Neutrophil (primary cell): ENCODE measurements at regions not wholly inside any gene's neighbourhood (a gene's known extent, or its start where the extent isn't known, plus 50 kb on each side); places are given as distances from the start of the nearest gene placed in this dataset.

Source experiments
- H3K27ac ChIP-seq: fragments of 200-600 bp; sonication (generic); 2 replicates; pipeline ENCODE4 v1.5.1; 2016; ENCODE audit warnings: mild to moderate bottlenecking, moderate library complexity
- H3K27me3 ChIP-seq: fragments of 200-600 bp; sonication (generic); 2 replicates; pipeline ENCODE4 v1.6.0; 2016; ENCODE audit warnings: mild to moderate bottlenecking
- H3K36me3 ChIP-seq: fragments of 200-600 bp; sonication (generic); 2 replicates; pipeline ENCODE4 v1.5.1; 2017
- H3K4me1 ChIP-seq, 2 experiments: fragments of 200-600 bp in 1 of 2; sonication (generic) in 1 of 2; 1 replicate in 1 of 2; 2 replicates in 1 of 2; pipeline versions ENCODE4 v1.5.1 to v1.6.1; 2013 to 2016; ENCODE audit warnings: low read depth in 1 of 2, low read length in 1 of 2, mild to moderate bottlenecking in 1 of 2, moderate library complexity in 1 of 2; ENCODE audit not compliant: control insufficient read depth in 1 of 2, insufficient read depth in 1 of 2
- H3K4me3 ChIP-seq, 2 experiments: fragments of 200-600 bp in 1 of 2; sonication (generic) in 1 of 2; 1 replicate in 1 of 2; 2 replicates in 1 of 2; pipeline ENCODE4 v1.5.1; 2013 to 2016; ENCODE audit warnings: low read depth in 1 of 2, low read length in 1 of 2, mild to moderate bottlenecking in 1 of 2, moderate library complexity in 1 of 2
- H3K9me3 ChIP-seq: fragments of 200-600 bp; sonication (generic); 2 replicates; pipeline ENCODE4 v1.5.1; 2016
- TF ChIP-seq, protein P1 (sequence below): fragments of 200-600 bp; sonication (generic); IDR thresholded peaks from 2 replicates; pipeline ENCODE4 v1.5.1; 2016; ENCODE audit warnings: antibody characterized with exemption

GRCh38 chr2:78304678-78305077 is 720.8 kb upstream of the REG3G start:
- Histone ChIP-seq H3K9me3 (no peaks in the 10 kb centered on the region), H3K4me3 (no peak overlapping the region), H3K27me3 (no peaks in the 10 kb centered on the region), H3K36me3 (no peaks in the 10 kb centered on the region), H3K4me1 (no peaks in the 10 kb centered on the region), H3K27ac (no peak overlapping the region)
- TF ChIP-seq, protein P1, sequence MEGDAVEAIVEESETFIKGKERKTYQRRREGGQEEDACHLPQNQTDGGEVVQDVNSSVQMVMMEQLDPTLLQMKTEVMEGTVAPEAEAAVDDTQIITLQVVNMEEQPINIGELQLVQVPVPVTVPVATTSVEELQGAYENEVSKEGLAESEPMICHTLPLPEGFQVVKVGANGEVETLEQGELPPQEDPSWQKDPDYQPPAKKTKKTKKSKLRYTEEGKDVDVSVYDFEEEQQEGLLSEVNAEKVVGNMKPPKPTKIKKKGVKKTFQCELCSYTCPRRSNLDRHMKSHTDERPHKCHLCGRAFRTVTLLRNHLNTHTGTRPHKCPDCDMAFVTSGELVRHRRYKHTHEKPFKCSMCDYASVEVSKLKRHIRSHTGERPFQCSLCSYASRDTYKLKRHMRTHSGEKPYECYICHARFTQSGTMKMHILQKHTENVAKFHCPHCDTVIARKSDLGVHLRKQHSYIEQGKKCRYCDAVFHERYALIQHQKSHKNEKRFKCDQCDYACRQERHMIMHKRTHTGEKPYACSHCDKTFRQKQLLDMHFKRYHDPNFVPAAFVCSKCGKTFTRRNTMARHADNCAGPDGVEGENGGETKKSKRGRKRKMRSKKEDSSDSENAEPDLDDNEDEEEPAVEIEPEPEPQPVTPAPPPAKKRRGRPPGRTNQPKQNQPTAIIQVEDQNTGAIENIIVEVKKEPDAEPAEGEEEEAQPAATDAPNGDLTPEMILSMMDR, result no peak

GRCh38 chr2:78309460-78309859 is 716.0 kb upstream of the REG3G start:
- Histone ChIP-seq H3K27ac (no peak overlapping the region), H3K9me3 (no peaks in the 10 kb centered on the region), H3K4me1 (no peaks in the 10 kb centered on the region), H3K4me3 (no peak overlapping the region), H3K27me3 (no peaks in the 10 kb centered on the region), H3K36me3 (no peaks in the 10 kb centered on the region)
- TF ChIP-seq, protein P1, result no peak

DNA sequence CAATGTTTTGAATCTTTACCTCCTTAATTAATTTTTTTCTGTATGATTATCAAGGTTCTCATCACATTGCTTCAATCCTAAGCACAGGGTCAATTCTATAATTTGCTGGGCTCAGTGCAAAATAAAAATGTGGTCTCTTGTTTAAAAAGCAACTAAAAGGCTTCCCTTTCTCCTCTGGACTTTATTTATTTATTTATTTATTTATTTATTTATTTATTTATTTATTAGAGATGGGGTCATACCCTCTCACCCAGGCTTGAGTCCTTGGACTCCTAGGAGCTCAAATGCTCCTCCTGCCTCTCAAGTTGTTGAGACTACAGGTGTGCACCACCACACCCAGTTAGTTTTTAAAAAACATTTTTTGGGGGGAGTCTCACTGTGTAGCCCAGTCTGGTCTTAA is 710.1 kb upstream of the REG3G start:
- no peak overlapping the region for H3K27ac ChIP-seq
- H3K27me3 ChIP-seq, result no peaks in the 10 kb centered on the region
- H3K36me3 ChIP-seq, result no peaks in the 10 kb centered on the region
- TF ChIP-seq, protein P1, result no peak
- no peaks in the 10 kb centered on the region for H3K9me3 ChIP-seq
- H3K4me3 ChIP-seq, result no peak overlapping the region
- H3K4me1 ChIP-seq, result no peaks in the 10 kb centered on the region

- Histone ChIP-seq H3K4me1 (no peaks in the 10 kb centered on the region), H3K9me3 (no peaks in the 10 kb centered on the region), H3K27ac (no peak overlapping the region), H3K36me3 (no peaks in the 10 kb centered on the region), H3K4me3 (no peak overlapping the region), H3K27me3 (no peaks in the 10 kb centered on the region)
- TF ChIP-seq, protein P1, result no peak
These were observed 707.2 kb upstream of the REG3G start for GRCh38 chr2:78318275-78318674.

GRCh38 chr2:78330193-78330592 is 695.3 kb upstream of the REG3G start:
- Histone ChIP-seq H3K27me3 (no peaks in the 10 kb centered on the region), H3K27ac (no peak overlapping the region), H3K4me1 (no peaks in the 10 kb centered on the region), H3K4me3 (no peak overlapping the region), H3K36me3 (no peaks in the 10 kb centered on the region), H3K9me3 (no peaks in the 10 kb centered on the region)
- TF ChIP-seq, protein P1, result no peak

GRCh38 chr2:78351208-78351607 is 674.3 kb upstream of the REG3G start:
- no peaks in the 10 kb centered on the region for H3K27me3 ChIP-seq
- TF ChIP-seq, protein P1, result no peak
- H3K9me3 ChIP-seq, result no peaks in the 10 kb centered on the region
- H3K36me3 ChIP-seq, result no peaks in the 10 kb centered on the region
- no peak overlapping the region for H3K27ac ChIP-seq
- H3K4me3 ChIP-seq, result no peak overlapping the region
- H3K4me1 ChIP-seq, result no peaks in the 10 kb centered on the region
